ENCODE measurements at regions not wholly inside any gene's neighbourhood (a gene's known extent, or its start where the extent isn't known, plus 50 kb on each side); places are given as distances from the start of the nearest gene placed in this dataset.

DNA sequence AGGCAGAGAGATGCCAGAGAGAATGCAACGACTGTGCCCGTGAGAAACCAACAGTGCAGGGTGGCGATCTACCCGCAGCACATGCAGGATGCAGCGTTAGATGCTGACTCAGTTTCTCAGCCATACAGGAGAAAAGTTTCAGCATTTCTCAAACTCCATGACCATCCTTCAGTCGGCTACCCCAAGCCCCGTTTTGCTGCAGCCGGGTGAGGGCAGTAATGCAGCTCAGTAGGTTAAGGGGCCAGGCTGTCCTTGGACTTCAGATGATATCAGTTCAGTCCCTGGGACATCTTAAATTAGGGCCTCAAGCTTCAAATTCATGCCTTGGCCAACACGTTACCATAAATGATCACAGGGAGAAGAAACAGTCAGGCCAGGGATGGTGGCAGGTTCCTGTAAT, 125.5 kb downstream of the PALM2AKAP2 start:
- no peaks in the 10 kb centered on the region for H3K9me3 ChIP-seq (ENCODE audit: low read depth, low read length)
- H4K20me1 ChIP-seq (ENCODE audit: insufficient read depth, low read length) = no peaks in the 10 kb centered on the region
- H3K27me3 ChIP-seq (ENCODE audit: insufficient read depth, low read length) = no peaks in the 10 kb centered on the region
- H3K4me2 ChIP-seq (ENCODE audit: insufficient read depth, low read length) = no peak overlapping the region
- no peak for DNase-seq (ENCODE audit: insufficient read length, low spot score, missing footprints)
- H3K4me3 ChIP-seq (ENCODE audit: insufficient read depth, low read length) = no peak overlapping the region
- H2AFZ ChIP-seq (ENCODE audit: low read length) = no peak overlapping the region
- no peaks in the 10 kb centered on the region for H3K36me3 ChIP-seq (ENCODE audit: insufficient read depth, low read length)
- no peak overlapping the region for H3K27ac ChIP-seq (ENCODE audit: low read depth, low read length)
- TF ChIP-seq CTCF (IDR thresholded peaks at IDR 0.05; ENCODE audit: extremely low read depth, low read depth, low read length) = no peak
- H3K4me1 ChIP-seq (ENCODE audit: insufficient read depth, low read length) = peaks cover 20% of the 10 kb centered on the region
- H3K79me2 ChIP-seq (ENCODE audit: insufficient read depth, low read length) = peaks cover 12% of the 10 kb centered on the region

GRCh38 chr9:109906766-109907382, 126.9 kb downstream of the PALM2AKAP2 start:
- no peak for DNase-seq (ENCODE audit: insufficient read length, low spot score, missing footprints)
- H3K27ac ChIP-seq (ENCODE audit: low read depth, low read length) = no peak overlapping the region
- no peak overlapping the region for H3K4me3 ChIP-seq (ENCODE audit: insufficient read depth, low read length)
- peak; percentile 11 for TF ChIP-seq CTCF (IDR thresholded peaks at IDR 0.05; ENCODE audit: extremely low read depth, low read depth, low read length)
- H3K27me3 ChIP-seq (ENCODE audit: insufficient read depth, low read length) = no peaks in the 10 kb centered on the region
- H3K79me2 ChIP-seq (ENCODE audit: insufficient read depth, low read length) = peaks cover 14% of the 10 kb centered on the region
- no peaks in the 10 kb centered on the region for H3K9me3 ChIP-seq (ENCODE audit: low read depth, low read length)
- H3K4me1 ChIP-seq (ENCODE audit: insufficient read depth, low read length) = peaks cover 28% of the 10 kb centered on the region
- H2AFZ ChIP-seq (ENCODE audit: low read length) = no peak overlapping the region
- no peak overlapping the region for H3K4me2 ChIP-seq (ENCODE audit: insufficient read depth, low read length)
- no peaks in the 10 kb centered on the region for H3K36me3 ChIP-seq (ENCODE audit: insufficient read depth, low read length)
- no peaks in the 10 kb centered on the region for H4K20me1 ChIP-seq (ENCODE audit: insufficient read depth, low read length)

DNA sequence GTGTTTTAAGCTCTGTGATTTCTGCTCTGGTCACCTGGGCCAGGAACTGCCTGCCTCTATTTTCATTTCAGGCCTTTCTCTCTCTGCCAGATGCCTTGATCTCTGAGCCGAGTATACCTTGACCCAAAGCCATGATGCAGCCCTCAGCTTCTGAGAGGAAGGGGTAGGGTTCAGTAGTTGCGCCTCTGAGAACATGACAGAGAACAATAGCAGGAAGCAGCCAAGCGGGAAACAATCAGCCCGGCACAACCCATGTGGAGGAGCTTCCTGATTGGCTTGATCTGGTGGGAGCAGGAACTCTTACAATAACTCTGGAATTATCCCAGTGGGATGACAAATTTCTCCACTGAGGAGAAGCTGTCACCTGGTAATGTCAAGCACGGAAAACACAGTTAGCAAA, 127.4 kb downstream of the PALM2AKAP2 start:
- Histone ChIP-seq H3K27me3 (ENCODE audit: insufficient read depth, low read length) (no peaks in the 10 kb centered on the region), H4K20me1 (ENCODE audit: insufficient read depth, low read length) (no peaks in the 10 kb centered on the region), H3K36me3 (ENCODE audit: insufficient read depth, low read length) (no peaks in the 10 kb centered on the region), H3K9me3 (ENCODE audit: low read depth, low read length) (no peaks in the 10 kb centered on the region), H3K4me2 (ENCODE audit: insufficient read depth, low read length) (no peak overlapping the region), H3K79me2 (ENCODE audit: insufficient read depth, low read length) (peaks cover 12% of the 10 kb centered on the region), H3K4me1 (ENCODE audit: insufficient read depth, low read length) (peaks cover 32% of the 10 kb centered on the region), H3K4me3 (ENCODE audit: insufficient read depth, low read length) (no peak overlapping the region), H3K27ac (ENCODE audit: low read depth, low read length) (no peak overlapping the region), H2AFZ (ENCODE audit: low read length) (no peak overlapping the region)
- no peak for TF ChIP-seq CTCF (IDR thresholded peaks at IDR 0.05; ENCODE audit: extremely low read depth, low read depth, low read length)
- DNase-seq (ENCODE audit: insufficient read length, low spot score, missing footprints) = no peak

GRCh38 chr9:109907810-109908458, 127.9 kb downstream of the PALM2AKAP2 start:
- H3K36me3 ChIP-seq (ENCODE audit: insufficient read depth, low read length) = no peaks in the 10 kb centered on the region
- H4K20me1 ChIP-seq (ENCODE audit: insufficient read depth, low read length) = no peaks in the 10 kb centered on the region
- no peak overlapping the region for H3K4me3 ChIP-seq (ENCODE audit: insufficient read depth, low read length)
- no peaks in the 10 kb centered on the region for H3K9me3 ChIP-seq (ENCODE audit: low read depth, low read length)
- no peak overlapping the region for H3K4me2 ChIP-seq (ENCODE audit: insufficient read depth, low read length)
- no peak for DNase-seq (ENCODE audit: insufficient read length, low spot score, missing footprints)
- TF ChIP-seq CTCF (IDR thresholded peaks at IDR 0.05; ENCODE audit: extremely low read depth, low read depth, low read length) = no peak
- no peak overlapping the region for H3K27ac ChIP-seq (ENCODE audit: low read depth, low read length)
- no peaks in the 10 kb centered on the region for H3K27me3 ChIP-seq (ENCODE audit: insufficient read depth, low read length)
- peaks cover 7% of the 10 kb centered on the region for H3K79me2 ChIP-seq (ENCODE audit: insufficient read depth, low read length)
- peaks cover 35% of the 10 kb centered on the region for H3K4me1 ChIP-seq (ENCODE audit: insufficient read depth, low read length)
- no peak overlapping the region for H2AFZ ChIP-seq (ENCODE audit: low read length)
